ENCODE measurements at regions not wholly inside any gene's neighbourhood (a gene's known extent, or its start where the extent isn't known, plus 50 kb on each side); places are given as distances from the start of the nearest gene placed in this dataset.

- Histone ChIP-seq H3K36me3 (ENCODE audit: insufficient read depth, insufficient read length, low read length) (no peaks in the 10 kb centered on the region), H3K9me3 (ENCODE audit: insufficient read depth, low read length) (no peaks in the 10 kb centered on the region), H3K27me3 (ENCODE audit: insufficient read depth, insufficient read length) (no peaks in the 10 kb centered on the region), H3K4me3 (ENCODE audit: insufficient read length, low read depth) (no peak overlapping the region), H3K9ac (ENCODE audit: insufficient read length, low read depth) (no peak overlapping the region), H3K4me1 (ENCODE audit: insufficient read depth, insufficient read length) (peaks cover 2% of the 10 kb centered on the region)
- no peak for DNase-seq (ENCODE audit: low read depth, low spot score)
- TF ChIP-seq SUZ12 (IDR thresholded peaks at IDR 0.05; ENCODE audit: extremely low read depth, insufficient read depth, insufficient read length) (no peak), ZNF274 (IDR thresholded peaks at IDR 0.05; ENCODE audit: low read depth, low read length) (no peak), YY1 (IDR thresholded peaks at IDR 0.05; ENCODE audit: insufficient read depth, insufficient read length) (no peak)
Observed at GRCh38 chr1:221829327-221830015, 87.6 kb upstream of the DUSP10 start.

- Histone ChIP-seq H3K27me3 (ENCODE audit: insufficient read depth, insufficient read length) (no peaks in the 10 kb centered on the region), H3K4me1 (ENCODE audit: insufficient read depth, insufficient read length) (peaks cover 2% of the 10 kb centered on the region), H3K4me3 (ENCODE audit: insufficient read length, low read depth) (no peak overlapping the region), H3K9me3 (ENCODE audit: insufficient read depth, low read length) (no peaks in the 10 kb centered on the region), H3K36me3 (ENCODE audit: insufficient read depth, insufficient read length, low read length) (no peaks in the 10 kb centered on the region), H3K9ac (ENCODE audit: insufficient read length, low read depth) (no peak overlapping the region)
- no peak for DNase-seq (ENCODE audit: low read depth, low spot score)
- TF ChIP-seq ZNF274 (IDR thresholded peaks at IDR 0.05; ENCODE audit: low read depth, low read length) (no peak), SUZ12 (IDR thresholded peaks at IDR 0.05; ENCODE audit: extremely low read depth, insufficient read depth, insufficient read length) (no peak), YY1 (IDR thresholded peaks at IDR 0.05; ENCODE audit: insufficient read depth, insufficient read length) (no peak)
Observed at GRCh38 chr1:221827307-221827642, 85.4 kb upstream of the DUSP10 start.

GRCh38 chr1:221824909-221825308, 83.0 kb upstream of the DUSP10 start:
- Histone ChIP-seq H3K27me3 (ENCODE audit: insufficient read depth, insufficient read length) (no peaks in the 10 kb centered on the region), H3K4me3 (ENCODE audit: insufficient read length, low read depth) (no peak overlapping the region), H3K4me1 (ENCODE audit: insufficient read depth, insufficient read length) (peaks cover 2% of the 10 kb centered on the region), H3K9me3 (ENCODE audit: insufficient read depth, low read length) (no peaks in the 10 kb centered on the region), H3K9ac (ENCODE audit: insufficient read length, low read depth) (no peak overlapping the region), H3K36me3 (ENCODE audit: insufficient read depth, insufficient read length, low read length) (no peaks in the 10 kb centered on the region)
- TF ChIP-seq ZNF274 (IDR thresholded peaks at IDR 0.05; ENCODE audit: low read depth, low read length) (no peak), YY1 (IDR thresholded peaks at IDR 0.05; ENCODE audit: insufficient read depth, insufficient read length) (no peak), SUZ12 (IDR thresholded peaks at IDR 0.05; ENCODE audit: extremely low read depth, insufficient read depth, insufficient read length) (no peak)
- DNase-seq (ENCODE audit: low read depth, low spot score), result no peak

- TF ChIP-seq ZNF274 (IDR thresholded peaks at IDR 0.05; ENCODE audit: low read depth, low read length) (no peak), YY1 (IDR thresholded peaks at IDR 0.05; ENCODE audit: insufficient read depth, insufficient read length) (no peak), SUZ12 (IDR thresholded peaks at IDR 0.05; ENCODE audit: extremely low read depth, insufficient read depth, insufficient read length) (no peak)
- no peaks in the 10 kb centered on the region for H3K27me3 ChIP-seq (ENCODE audit: insufficient read depth, insufficient read length)
- no peaks in the 10 kb centered on the region for H3K36me3 ChIP-seq (ENCODE audit: insufficient read depth, insufficient read length, low read length)
- H3K9ac ChIP-seq (ENCODE audit: insufficient read length, low read depth), result no peak overlapping the region
- peaks cover 2% of the 10 kb centered on the region for H3K4me1 ChIP-seq (ENCODE audit: insufficient read depth, insufficient read length)
- H3K9me3 ChIP-seq (ENCODE audit: insufficient read depth, low read length), result no peaks in the 10 kb centered on the region
- no peak for DNase-seq (ENCODE audit: low read depth, low spot score)
- no peak overlapping the region for H3K4me3 ChIP-seq (ENCODE audit: insufficient read length, low read depth)
Observed at GRCh38 chr1:221824025-221824424, 82.1 kb upstream of the DUSP10 start.

GRCh38 chr1:221823561-221823960, 81.7 kb upstream of the DUSP10 start:
- TF ChIP-seq YY1 (IDR thresholded peaks at IDR 0.05; ENCODE audit: insufficient read depth, insufficient read length), result no peak
- Histone ChIP-seq H3K36me3 (ENCODE audit: insufficient read depth, insufficient read length, low read length) (no peaks in the 10 kb centered on the region), H3K9me3 (ENCODE audit: insufficient read depth, low read length) (no peaks in the 10 kb centered on the region), H3K4me1 (ENCODE audit: insufficient read depth, insufficient read length) (peaks cover 2% of the 10 kb centered on the region), H3K27me3 (ENCODE audit: insufficient read depth, insufficient read length) (no peaks in the 10 kb centered on the region), H3K4me3 (ENCODE audit: insufficient read length, low read depth) (no peak overlapping the region), H3K9ac (ENCODE audit: insufficient read length, low read depth) (no peak overlapping the region)
- no peak for DNase-seq (ENCODE audit: low read depth, low spot score)

GRCh38 chr1:221823149-221823548, 81.3 kb upstream of the DUSP10 start:
- Histone ChIP-seq H3K9ac (ENCODE audit: insufficient read length, low read depth) (no peak overlapping the region), H3K4me1 (ENCODE audit: insufficient read depth, insufficient read length) (peaks cover 2% of the 10 kb centered on the region), H3K27me3 (ENCODE audit: insufficient read depth, insufficient read length) (no peaks in the 10 kb centered on the region), H3K9me3 (ENCODE audit: insufficient read depth, low read length) (no peaks in the 10 kb centered on the region), H3K36me3 (ENCODE audit: insufficient read depth, insufficient read length, low read length) (no peaks in the 10 kb centered on the region), H3K4me3 (ENCODE audit: insufficient read length, low read depth) (no peak overlapping the region)
- TF ChIP-seq SUZ12 (IDR thresholded peaks at IDR 0.05; ENCODE audit: extremely low read depth, insufficient read depth, insufficient read length), result no peak
- no peak for TF ChIP-seq YY1 (IDR thresholded peaks at IDR 0.05; ENCODE audit: insufficient read depth, insufficient read length)
- TF ChIP-seq ZNF274 (IDR thresholded peaks at IDR 0.05; ENCODE audit: low read depth, low read length), result no peak
- DNase-seq (ENCODE audit: low read depth, low spot score), result no peak

GRCh38 chr1:221822591-221822990, 80.7 kb upstream of the DUSP10 start:
- H3K36me3 ChIP-seq (ENCODE audit: insufficient read depth, insufficient read length, low read length), result no peaks in the 10 kb centered on the region
- DNase-seq (ENCODE audit: low read depth, low spot score), result no peak
- TF ChIP-seq SUZ12 (IDR thresholded peaks at IDR 0.05; ENCODE audit: extremely low read depth, insufficient read depth, insufficient read length) (no peak), YY1 (IDR thresholded peaks at IDR 0.05; ENCODE audit: insufficient read depth, insufficient read length) (no peak), ZNF274 (IDR thresholded peaks at IDR 0.05; ENCODE audit: low read depth, low read length) (no peak)
- H3K27me3 ChIP-seq (ENCODE audit: insufficient read depth, insufficient read length), result no peaks in the 10 kb centered on the region
- H3K9me3 ChIP-seq (ENCODE audit: insufficient read depth, low read length), result no peaks in the 10 kb centered on the region
- no peak overlapping the region for H3K4me3 ChIP-seq (ENCODE audit: insufficient read length, low read depth)
- peaks cover 2% of the 10 kb centered on the region for H3K4me1 ChIP-seq (ENCODE audit: insufficient read depth, insufficient read length)
- H3K9ac ChIP-seq (ENCODE audit: insufficient read length, low read depth), result no peak overlapping the region

All from NT2/D1 (cell line).